NT2/D1 (cell line): ENCODE measurements at regions not wholly inside any gene's neighbourhood (a gene's known extent, or its start where the extent isn't known, plus 50 kb on each side); places are given as distances from the start of the nearest gene placed in this dataset.

ENCODE experiments used
- YY1 ChIP-seq: IDR thresholded peaks from 2 replicates; pipeline ENCODE4 v1.6.1; 2011; ENCODE audit not compliant: insufficient read length, insufficient read depth
- ZNF274 ChIP-seq: IDR thresholded peaks from 2 replicates; pipeline ENCODE4 v1.6.1; 2011; ENCODE audit warnings: mild to moderate bottlenecking, low read depth, low read length

DNA sequence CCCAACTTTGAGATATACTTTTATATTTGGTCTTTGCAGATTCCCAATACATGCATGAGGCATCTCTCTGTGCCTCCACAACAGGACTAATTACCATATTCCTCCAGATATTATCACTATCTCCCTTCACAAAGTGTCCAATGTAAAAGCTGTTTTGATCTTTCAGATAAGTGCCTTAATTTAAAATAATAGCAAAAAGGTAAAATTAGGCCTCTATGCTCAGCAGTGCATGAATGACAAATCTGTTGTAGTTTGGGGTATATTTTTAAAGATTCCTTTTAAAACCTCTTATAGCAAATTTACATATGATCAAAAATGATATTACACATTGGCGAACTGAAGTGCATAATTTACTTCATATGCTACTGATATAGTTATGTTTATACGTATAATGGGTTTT, 369.2 kb upstream of the CCNH start:
- TF ChIP-seq ZNF274: no peak
- no peak for TF ChIP-seq YY1
